ENCODE measurements at regions not wholly inside any gene's neighbourhood (a gene's known extent, or its start where the extent isn't known, plus 50 kb on each side); places are given as distances from the start of the nearest gene placed in this dataset.

DNA sequence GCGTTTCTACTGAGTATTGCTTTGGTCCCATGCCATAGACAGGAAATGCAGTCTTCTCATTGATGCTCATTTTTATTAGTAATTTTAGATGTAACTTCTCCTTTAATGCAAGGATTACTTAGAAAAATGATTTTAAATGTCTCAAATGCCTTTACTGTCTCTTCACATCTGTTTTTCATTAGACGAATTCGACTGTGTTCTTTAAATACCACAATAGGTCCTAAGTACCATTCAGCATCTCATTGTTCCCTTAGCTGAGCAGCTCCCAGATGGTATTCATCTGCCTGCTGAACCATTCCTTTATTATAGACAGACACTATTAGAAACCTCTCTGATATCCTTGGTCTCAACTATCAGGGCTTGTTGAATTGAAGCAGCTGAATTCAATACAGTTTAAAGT is 113.6 kb downstream of the LSMEM1 start:
- no peak for DNase-seq

DNA sequence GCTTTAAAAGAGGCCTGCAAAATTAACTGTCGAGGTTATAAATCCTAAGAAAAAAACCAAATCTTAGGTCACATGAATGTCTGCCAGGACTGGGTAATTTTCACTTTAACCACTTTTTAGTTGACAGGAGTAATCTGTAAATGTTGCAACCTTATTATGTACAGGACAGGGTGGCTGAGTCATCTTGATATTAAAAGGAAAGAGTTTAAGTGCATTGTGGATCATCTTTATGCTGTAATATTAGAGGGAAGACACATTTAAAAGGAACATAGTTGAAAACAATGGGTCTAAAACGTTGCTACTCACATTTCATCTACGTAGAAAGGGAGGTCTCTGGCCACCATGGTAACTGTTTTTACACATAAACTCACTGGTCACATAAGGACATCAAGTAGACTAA is 115.5 kb downstream of the LSMEM1 start:
- no peak for DNase-seq

DNA sequence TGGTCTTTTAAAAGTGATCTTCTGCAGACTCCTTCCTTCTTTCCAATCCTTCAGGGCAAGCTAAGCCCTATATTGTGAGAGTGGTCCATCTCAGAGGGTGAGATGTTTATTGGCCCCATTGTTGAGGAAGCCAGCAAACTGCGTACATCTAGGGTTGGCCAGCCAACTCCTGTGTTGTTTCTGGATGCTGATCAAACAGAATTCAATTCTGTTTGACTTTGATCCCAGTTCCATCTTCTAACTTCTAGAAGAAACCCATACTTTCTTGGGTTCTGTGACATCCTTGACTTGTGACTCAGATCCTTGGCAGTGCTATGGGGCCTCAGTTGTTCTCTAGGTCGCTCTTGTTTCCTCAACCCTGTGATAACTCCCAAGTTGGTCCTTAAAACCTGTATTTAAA is 116.2 kb downstream of the LSMEM1 start:
- DNase-seq = no peak

DNA sequence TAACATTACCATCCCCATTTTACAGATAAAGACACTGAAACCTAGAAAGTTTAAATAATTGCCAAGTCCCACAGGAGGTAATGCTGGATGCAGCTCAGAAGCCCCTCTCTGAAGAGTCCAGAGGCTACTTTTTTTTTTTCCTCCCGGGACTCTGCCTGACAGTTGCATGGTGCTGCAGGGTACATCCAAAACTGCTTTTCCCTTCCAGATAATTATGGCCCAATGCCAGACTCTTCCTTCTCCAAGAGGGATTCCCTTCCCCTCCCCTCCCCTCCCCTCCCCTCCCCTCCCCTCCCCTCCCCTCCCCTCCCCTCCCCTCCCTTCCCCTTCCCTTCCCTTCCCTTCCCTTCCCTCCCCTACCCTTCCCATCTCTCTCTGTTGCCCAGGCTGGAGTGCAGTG is 122.9 kb downstream of the LSMEM1 start:
- no peak for DNase-seq

DNA sequence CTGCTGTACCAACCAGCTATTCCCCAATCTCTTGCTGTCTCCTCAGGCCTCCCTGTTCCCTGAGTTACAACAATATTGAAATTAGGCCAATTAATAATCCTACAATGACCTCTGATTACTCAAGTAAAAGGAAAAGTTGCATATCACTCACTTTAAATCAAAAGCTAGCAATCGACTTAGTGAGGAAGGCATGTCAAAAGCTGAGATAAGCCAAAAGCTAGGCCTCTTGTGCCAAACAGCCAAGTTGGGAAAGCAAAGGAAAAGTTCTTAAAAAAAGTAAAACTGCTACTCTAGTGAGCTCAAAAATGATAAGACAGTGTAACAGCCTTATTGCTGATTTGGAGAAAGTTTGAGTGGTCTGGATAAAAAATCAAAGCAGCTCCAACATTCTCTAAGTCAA is 129.8 kb downstream of the LSMEM1 start:
- no peak for DNase-seq

DNA sequence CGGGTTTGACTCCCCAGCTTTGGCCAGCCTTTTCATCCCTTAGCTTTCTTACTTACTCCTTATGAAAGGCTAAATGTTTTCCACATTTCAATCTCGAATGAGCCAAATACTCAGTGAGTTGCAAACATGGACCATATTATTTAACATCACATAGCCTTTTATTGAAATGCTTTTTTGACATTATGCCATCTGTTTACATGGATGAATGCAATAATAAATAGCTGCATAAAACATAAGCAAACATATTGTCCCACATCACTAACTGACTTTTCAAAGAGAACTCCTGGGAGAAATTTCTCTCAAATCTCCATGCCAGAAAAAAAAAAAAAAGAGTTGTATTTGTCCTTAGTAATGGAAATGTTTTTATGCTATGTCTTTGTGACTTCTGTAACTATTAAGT is 134.9 kb downstream of the LSMEM1 start:
- no peak for DNase-seq

DNA sequence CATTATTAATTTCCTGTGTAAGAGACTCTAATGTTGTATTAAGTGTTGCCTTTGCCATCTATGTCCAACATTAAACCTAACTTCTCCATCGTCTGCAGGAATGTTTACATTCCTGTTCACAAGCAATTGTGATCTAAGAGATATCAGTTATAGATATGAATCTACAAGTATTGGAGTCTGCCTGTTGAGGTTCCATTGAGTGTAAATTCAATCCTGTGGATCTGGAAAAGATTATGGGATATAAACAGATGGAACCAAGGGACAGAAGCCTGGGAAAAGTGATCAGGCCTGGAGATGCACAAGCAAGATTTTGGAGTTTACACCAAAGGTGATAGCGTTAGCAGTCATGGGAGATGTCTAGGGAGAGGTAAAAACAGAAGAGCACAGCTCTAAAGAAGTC is 135.5 kb downstream of the LSMEM1 start:
- no peak for DNase-seq

DNA sequence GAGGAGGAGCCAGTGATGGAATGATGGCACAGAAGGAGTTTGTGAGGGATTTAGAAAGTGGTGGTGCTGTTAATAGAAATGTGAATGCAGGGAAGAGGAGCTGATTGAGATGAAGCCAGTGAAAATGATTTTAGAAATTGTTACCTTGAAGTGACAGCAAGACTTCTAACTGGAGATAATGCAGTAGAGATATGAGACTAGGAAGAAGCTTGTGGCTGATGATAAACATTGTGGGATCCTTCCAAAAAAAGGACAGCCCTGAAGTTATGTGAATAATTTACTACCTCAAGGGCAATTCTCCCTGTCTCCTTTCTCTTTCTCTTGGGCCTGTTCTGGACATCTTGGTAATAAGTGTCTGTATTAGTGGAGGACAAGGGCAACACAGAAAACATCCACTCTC is 138.6 kb downstream of the LSMEM1 start:
- no peak for DNase-seq

DNA sequence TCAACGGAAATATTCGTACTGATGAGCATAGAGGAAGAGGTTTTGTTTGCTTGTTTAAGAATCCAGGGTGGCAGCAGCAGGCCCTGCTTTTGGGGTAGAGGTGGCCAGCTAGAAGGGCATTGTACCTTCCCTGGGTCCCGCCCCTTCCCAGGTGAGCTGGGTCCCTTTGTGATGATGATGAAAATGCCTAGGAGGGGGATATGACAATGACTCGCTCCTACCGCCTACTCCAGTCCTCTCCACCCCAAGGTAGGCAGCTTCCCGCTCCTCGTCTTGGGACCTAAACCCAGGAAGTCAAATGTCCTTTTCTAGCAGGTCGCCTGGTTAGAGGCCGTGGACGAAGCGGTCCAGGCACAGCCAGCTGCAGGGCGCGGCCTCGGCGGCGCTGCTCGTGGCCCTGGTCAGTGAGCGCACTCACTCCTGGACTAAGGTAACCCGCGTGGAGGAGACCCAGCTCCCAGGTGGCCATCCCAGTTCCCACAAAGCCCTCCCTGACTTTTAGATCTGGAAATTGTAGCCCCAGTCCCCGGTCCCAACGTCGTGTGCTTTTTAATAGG is 141.4 kb downstream of the LSMEM1 start:
- no peak for DNase-seq

DNA sequence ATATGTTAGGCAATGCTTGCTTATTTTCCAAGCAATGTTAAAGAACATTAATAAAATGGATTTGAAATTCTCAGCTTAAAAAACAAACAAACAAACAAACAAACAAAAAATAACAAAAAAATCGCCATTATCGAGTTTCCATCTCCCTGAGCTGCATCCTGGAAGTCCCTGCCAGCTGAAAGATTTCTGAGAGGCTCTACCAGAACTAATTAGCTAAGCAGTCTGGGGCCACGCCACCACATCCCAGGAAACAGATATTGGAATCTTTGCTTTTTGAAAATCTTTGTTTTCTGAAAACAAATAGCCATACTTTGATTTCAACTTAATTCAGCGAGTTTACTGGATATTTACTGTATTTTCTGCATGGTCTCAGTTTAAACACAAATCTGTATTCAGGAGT is 143.6 kb downstream of the LSMEM1 start:
- no peak for DNase-seq

DNA sequence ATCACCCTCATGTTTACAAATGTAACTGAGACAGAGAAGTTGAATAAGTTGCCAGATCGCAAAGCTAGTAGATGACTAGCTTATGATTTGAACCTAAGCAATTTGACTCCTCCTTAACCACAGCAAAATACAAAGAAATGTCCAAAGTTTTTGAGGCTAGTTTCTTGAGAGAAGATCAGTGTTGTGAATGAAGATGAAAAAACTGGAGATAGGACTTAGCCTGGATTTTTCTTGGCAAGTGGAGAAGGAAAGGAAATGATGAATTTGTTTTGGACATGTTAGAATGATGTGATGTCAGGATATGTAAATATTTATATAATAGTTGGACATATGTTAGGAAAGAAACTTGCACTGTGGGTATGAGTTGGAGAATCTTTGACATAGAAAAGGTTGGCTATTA is 149.8 kb downstream of the LSMEM1 start:
- DNase-seq = no peak

DNA sequence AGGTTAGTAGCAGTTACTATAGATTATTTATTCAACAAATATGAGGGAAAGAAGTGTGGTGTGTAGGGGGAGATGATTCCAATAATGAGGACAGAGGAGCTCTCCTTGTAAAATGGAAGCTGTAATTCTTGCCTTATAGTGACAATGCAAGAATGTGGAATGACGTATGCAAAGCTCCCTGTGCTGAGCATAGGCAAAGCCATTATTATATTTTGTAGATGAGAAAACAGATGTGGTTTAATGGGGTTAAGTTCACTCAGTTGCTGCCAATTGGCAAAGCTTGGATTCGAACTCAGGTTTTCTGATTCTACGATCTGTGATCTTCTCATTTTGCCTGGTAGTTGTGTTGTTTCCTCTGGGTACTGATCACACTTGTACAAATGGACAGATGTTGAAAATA is 153.3 kb downstream of the LSMEM1 start:
- DNase-seq = no peak

DNA sequence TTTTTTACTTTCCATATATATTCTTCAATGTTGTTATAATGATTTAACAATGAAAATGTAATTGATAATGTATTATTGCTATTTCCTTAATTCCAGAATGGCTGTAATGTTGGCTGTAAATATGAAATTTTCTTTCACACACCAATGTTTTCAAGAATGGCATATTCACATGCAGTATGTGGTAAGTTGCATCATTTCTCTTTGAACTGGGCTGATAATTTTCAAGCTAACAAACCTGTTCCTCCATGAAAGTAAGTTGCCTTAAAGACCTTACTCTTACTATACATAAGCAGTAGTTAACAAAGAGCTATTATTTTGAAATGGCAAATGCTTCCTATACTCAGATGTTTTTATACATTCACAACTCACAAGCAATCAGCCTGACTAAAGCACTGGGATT is 154.5 kb downstream of the TMEM168 start:
- no peak for DNase-seq

DNA sequence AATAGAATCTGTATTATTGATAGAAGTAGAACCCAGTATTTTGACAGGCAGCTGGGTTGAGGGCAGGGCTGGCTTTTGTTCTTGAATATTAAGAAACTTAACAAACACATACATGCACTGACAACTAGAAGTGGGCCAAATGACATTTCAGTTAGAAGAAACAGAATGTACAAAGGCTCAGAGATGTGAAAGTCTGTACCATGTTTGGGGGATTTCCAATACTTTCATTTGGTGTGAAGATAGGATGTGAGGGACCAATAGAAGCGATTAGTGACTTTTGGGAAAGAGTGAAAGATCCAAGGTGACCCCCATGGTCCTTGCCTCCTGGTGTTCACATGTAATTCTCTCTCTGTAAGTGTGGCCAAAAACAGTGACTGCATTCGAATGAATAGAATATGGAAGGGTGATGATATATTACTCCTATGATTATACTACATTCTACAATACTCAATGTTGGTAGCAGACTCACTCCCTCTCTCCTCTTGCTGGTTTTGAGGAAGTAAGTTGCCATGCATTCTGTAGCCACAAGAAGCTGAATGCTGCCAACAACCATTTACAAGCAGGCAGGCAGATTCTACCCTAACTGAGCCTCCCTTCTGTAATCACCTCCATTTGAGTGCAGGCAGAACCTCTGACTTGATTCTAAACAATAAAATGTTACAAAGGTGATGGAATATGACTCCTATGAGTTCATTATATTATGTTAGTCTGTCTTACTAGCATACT is 151.4 kb downstream of the TMEM168 start:
- no peak for DNase-seq

DNA sequence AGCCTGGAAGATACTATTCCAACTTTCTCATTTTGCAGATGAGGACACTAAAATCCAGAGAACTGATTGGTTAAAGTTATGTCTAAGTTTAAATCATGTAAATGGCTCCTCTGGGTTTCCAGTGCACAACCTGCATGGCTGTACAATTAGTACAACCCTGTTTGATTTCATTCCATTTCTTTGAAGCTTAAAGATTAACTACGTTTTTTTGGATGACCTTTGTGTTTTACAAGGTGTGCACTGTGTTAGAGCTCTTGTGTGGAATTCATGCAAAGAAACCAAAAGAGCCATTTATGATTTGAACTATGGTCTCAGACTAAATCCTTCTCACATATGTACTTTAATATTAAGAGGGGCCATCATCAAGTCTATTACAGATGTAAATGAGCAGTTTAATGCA is 149.5 kb downstream of the TMEM168 start:
- no peak for DNase-seq

DNA sequence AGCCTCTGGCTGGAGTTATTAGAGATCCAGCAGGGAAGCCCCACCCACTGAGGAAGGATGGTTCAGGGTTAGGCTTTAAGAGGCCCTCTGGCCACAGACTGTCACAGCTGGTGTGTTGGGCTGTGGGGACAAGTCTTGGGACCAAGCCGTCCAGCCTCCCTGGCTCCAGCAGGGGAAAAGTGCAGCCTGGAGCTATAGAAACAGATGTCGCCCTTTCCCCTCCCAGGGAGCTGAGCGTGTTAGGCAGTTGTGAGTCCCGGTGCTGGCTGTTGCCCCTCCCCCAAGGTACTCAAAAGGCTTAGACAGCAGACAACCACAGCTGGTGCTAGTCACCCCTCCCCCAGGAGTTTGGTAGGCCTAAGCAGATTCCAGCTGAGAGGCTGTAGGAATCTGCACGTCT is 143.4 kb downstream of the TMEM168 start:
- no peak for DNase-seq

DNA sequence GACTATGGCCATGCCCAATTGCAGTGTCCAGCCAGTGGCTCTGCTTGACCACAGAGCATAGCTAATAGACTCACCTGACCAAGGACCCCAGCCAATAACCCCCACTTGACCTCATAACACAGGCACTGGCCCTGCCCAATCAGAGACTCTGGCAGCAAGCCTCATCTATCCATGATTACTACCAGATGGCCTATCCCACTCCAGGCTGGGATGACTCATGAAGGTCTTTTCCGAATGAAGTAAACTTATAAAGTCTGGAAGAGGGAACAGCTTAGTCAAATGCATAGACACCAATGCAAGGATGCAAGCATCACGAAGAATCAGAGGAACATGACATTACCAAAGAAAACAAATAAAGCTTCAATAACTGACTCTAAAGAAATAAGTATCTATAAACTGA is 141.4 kb downstream of the TMEM168 start:
- DNase-seq = no peak

DNA sequence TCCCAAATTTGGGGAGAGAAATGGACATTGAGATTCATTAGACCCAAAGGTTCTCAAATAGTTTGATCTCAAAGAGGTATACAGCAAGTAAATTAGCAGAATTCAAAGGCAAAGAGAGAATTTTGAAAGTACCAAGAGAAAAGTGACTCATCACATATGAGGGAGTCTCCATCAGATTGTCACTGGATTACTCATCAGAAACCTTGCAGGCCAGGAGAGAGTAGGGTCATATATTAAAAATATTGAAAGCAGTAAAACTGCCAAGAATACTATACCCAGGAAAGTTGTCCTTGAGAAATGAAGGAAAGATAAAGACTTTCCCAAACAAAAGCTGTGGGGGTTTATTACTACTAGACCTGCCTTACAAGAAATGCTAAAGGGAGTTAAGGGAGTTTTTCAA is 140.6 kb downstream of the TMEM168 start:
- DNase-seq = no peak

DNA sequence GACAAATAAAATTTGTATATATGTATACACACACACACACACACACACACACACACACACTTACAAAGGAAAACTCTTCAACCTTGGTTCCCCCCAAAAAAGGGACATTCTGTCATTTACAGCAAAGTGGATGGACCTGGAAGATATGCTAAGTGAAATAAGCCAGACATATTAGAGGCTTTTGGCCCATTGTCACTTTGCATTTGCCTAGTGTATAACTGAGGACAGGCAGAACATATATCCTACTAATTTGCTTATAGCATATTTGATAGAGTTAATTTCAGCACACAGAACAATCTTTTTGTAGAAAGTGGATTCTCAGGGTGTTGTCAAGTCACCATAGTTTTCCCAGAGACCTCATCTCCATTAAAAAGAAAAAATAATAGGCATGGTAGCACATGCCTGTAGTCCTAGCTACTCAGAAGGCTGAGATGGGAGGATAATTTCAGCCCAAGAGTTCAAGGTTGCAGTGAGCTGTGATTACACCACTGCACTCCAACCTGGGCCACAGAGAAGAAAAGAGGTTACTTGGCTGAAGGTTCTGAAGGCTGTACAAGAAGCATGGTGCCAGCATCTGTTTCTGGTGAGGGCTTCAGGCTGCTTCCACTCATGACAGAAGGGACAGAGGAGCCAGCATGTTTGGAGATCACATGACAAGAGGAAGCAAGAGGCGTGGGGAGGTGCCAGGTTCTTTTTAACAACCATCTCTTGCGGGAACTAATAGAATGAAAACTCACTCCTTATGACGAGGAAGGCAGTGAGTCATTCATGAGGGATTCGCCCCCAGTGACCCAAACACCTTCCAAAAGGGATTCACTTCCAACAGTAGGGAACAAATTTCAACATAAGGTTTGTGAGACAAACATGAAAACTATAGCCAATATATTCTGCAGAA is 135.6 kb downstream of the TMEM168 start:
- DNase-seq = no peak

DNA sequence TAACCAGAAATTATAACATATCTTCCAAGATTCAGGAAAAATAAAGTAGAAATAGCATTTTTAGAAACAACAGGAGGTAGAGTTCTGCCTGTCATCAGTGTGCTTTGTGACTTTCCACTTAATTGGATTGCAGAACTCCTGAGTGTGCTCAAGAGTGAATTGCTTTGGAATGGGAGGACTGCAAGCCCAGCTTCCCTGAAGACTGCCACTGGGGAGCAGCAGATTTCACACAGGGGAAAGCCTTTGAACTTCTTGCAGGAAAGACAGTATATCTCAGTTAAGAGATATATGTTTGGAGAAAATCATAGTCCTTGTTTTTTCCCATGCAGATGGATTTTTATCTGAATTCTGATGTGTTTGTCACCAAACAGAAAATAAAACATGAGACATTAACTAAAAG is 124.5 kb downstream of the TMEM168 start:
- DNase-seq = no peak

DNA sequence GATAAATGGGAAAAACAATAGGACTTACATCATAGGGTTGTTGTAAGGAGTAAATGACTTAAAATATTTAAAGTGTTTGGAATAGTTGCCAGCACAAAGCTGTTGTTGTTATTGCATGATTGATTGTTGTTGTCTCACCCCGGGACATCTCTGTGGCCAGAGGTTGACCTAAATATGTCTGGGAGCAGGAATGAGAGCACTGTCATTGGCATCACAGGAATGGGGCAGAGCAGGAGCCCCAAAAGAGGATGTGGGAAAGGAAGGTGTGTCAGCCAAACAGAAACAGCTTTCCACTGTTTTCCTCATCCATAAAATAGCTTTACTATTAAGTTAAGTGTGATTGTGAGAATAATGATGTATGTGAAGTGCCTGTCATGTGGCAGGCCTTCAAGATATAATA is 121.6 kb downstream of the TMEM168 start:
- no peak for DNase-seq

DNA sequence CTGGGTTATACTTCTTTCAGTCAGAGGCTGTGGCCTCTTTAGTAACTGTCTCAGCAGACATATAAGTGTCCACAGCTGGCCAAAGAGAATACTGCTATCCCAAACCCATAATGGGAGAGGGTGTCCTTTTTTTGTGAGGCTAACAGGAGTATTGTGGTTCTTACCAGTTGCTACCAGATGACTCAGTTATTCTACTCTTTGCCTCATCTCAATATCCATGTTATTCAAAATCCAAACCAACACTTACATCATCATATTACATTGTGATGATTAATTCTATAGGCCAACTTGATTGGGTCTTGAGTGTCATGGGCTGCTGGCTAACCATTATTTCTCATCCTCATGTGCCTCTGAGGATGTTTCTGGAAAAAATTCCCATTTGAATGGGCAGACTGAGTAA is 120.9 kb downstream of the TMEM168 start:
- no peak for DNase-seq

DNA sequence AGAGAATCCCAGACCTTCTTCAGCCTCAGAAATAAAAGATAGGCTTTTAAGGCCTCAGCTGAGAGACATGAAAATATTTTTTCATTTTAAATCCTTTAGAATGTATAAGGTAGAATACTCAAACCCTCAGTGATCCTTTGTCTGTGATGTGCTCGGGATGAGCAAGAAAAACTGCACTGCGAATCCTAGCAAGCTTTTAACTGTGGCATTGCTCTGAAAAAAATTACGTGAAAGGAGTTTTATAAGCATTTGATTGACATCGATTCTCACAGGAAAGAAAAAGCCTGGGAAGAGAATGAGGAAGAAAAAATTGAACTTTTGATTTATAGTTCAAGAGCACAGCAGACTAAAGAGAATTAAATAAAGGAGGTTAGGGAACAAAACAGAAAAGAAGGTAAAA is 120.0 kb downstream of the TMEM168 start:
- DNase-seq = no peak

DNA sequence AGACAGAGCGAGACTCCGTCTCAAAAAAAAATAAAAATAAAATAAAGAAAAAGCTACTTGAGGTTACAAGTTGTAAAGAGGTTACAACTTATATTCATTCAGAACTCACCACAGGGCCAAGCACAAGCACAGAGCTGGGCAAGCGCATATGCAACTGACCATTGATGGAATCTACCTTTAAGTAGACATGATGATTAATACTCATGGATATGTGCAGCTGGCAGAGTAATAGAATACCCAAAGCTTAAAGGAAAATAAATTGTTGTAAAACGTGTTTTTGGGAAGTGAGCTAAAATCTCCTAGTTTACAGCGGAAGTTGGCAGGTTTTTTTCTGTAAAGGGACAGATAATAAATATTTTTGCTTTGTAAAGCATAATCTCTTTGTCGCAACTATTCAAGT is 111.6 kb downstream of the TMEM168 start:
- no peak for DNase-seq

All from kidney glomerular epithelial cell (primary cell).